Osteoblast (primary cell): ENCODE measurements at regions not wholly inside any gene's neighbourhood (a gene's known extent, or its start where the extent isn't known, plus 50 kb on each side); places are given as distances from the start of the nearest gene placed in this dataset.

Experiments
- DNase-seq: peaks from one replicate; pipeline ENCODE4 v3.0.0; 2011; ENCODE audit warnings: low spot score, mixed read lengths; ENCODE audit not compliant: insufficient read length; ENCODE audit errors: missing footprints
- H2AFZ ChIP-seq: 2 replicates; pipeline ENCODE4 v1.6.0; 2011; ENCODE audit warnings: mild to moderate bottlenecking, low read length
- H3K27ac ChIP-seq: 2 replicates; pipeline ENCODE4 v1.5.1; 2011; ENCODE audit warnings: mild to moderate bottlenecking, low read depth, low read length, moderate library complexity
- H3K27me3 ChIP-seq: 2 replicates; pipeline ENCODE4 v1.6.0; 2012; ENCODE audit warnings: mild to moderate bottlenecking, control low read depth, inconsistent platforms, low read length, moderate library complexity; ENCODE audit not compliant: insufficient read depth
- H3K36me3 ChIP-seq: 2 replicates; pipeline ENCODE4 v1.5.1; 2011; ENCODE audit warnings: mild to moderate bottlenecking, low read length, control low read depth, moderate library complexity; ENCODE audit not compliant: insufficient read depth
- H3K4me1 ChIP-seq: 2 replicates; pipeline ENCODE4 v1.5.1; 2011; ENCODE audit warnings: mild to moderate bottlenecking, low read length, control low read depth, moderate library complexity; ENCODE audit not compliant: insufficient read depth
- H3K4me2 ChIP-seq: 2 replicates; pipeline ENCODE4 v1.6.0; 2011; ENCODE audit warnings: mild to moderate bottlenecking, low read length; ENCODE audit not compliant: insufficient read depth
- H3K4me3 ChIP-seq: fragments of 200-600 bp; sonication (generic); 3 replicates; pipeline ENCODE4 v1.5.1; 2012; ENCODE audit warnings: mild to moderate bottlenecking, low read length, inconsistent platforms; ENCODE audit not compliant: insufficient read depth
- H3K79me2 ChIP-seq: 2 replicates; pipeline ENCODE4 v1.6.0; 2012; ENCODE audit warnings: mild to moderate bottlenecking, low read length, control low read depth, inconsistent platforms; ENCODE audit not compliant: insufficient read depth
- H3K9me3 ChIP-seq: 2 replicates; pipeline ENCODE4 v1.5.1; 2011; ENCODE audit warnings: low read depth, low read length, control low read depth
- H4K20me1 ChIP-seq: 2 replicates; pipeline ENCODE4 v1.6.0; 2012; ENCODE audit warnings: mild to moderate bottlenecking, low read length, control low read depth; ENCODE audit not compliant: insufficient read depth
- TF ChIP-seq, protein P1 (sequence below): IDR thresholded peaks from 2 replicates; pipeline ENCODE4 v1.5.1; 2011; ENCODE audit warnings: mild to moderate bottlenecking, low read depth, low read length, moderate library complexity; ENCODE audit errors: extremely low read depth

DNA sequence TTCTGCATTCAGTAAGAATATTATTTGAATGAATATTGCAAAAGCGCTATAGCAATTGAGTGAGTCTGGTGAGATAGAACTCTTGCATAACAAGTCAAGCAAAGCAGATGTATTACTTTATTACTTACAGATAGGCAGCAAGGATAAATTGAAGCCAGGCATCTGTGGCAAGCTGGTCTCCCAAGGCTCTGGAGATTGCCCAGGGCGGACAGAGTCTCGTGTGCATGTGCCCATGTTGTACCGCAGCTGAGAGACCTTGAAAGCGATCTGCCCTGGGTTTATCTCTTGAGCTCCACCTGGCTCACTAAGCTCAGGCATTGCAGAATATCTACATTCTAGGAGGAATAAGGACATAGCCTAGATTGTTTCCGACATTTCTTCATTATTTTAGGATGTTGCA, 591.6 kb downstream of the ISL1 start:
- Histone ChIP-seq H3K27me3 (no peaks in the 10 kb centered on the region), H3K9me3 (peaks cover 2% of the 10 kb centered on the region), H4K20me1 (no peaks in the 10 kb centered on the region), H3K4me3 (no peak overlapping the region), H3K4me1 (no peaks in the 10 kb centered on the region), H2AFZ (no peak overlapping the region), H3K79me2 (no peaks in the 10 kb centered on the region), H3K4me2 (no peak overlapping the region), H3K27ac (no peak overlapping the region), H3K36me3 (no peaks in the 10 kb centered on the region)
- DNase-seq: no peak
- TF ChIP-seq, protein P1, sequence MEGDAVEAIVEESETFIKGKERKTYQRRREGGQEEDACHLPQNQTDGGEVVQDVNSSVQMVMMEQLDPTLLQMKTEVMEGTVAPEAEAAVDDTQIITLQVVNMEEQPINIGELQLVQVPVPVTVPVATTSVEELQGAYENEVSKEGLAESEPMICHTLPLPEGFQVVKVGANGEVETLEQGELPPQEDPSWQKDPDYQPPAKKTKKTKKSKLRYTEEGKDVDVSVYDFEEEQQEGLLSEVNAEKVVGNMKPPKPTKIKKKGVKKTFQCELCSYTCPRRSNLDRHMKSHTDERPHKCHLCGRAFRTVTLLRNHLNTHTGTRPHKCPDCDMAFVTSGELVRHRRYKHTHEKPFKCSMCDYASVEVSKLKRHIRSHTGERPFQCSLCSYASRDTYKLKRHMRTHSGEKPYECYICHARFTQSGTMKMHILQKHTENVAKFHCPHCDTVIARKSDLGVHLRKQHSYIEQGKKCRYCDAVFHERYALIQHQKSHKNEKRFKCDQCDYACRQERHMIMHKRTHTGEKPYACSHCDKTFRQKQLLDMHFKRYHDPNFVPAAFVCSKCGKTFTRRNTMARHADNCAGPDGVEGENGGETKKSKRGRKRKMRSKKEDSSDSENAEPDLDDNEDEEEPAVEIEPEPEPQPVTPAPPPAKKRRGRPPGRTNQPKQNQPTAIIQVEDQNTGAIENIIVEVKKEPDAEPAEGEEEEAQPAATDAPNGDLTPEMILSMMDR: no peak

DNA sequence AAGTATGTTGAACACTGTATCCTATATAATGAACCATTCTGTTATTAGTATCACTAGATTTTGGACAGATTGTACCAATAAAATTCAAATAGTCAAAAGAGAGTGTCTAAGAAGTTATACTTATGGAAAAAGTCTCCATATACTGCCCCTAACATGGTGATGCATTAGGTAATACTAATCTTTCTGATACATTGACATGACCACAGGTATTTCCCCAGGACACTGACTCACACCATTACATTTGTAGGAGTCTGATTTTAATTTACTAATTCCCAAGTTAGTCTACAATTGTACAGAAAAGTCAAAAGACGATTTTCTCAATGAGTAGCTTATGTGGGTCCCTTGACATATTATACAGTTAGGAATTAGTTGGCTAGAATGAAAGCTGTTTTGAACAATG, 593.8 kb downstream of the ISL1 start:
- H3K27me3 ChIP-seq: no peaks in the 10 kb centered on the region
- DNase-seq: no peak
- no peak overlapping the region for H2AFZ ChIP-seq
- no peaks in the 10 kb centered on the region for H3K36me3 ChIP-seq
- H3K4me1 ChIP-seq: no peaks in the 10 kb centered on the region
- no peaks in the 10 kb centered on the region for H3K79me2 ChIP-seq
- no peak overlapping the region for H3K4me3 ChIP-seq
- no peak overlapping the region for H3K4me2 ChIP-seq
- H4K20me1 ChIP-seq: no peaks in the 10 kb centered on the region
- peaks cover 2% of the 10 kb centered on the region for H3K9me3 ChIP-seq
- TF ChIP-seq, protein P1: no peak
- H3K27ac ChIP-seq: no peak overlapping the region

DNA sequence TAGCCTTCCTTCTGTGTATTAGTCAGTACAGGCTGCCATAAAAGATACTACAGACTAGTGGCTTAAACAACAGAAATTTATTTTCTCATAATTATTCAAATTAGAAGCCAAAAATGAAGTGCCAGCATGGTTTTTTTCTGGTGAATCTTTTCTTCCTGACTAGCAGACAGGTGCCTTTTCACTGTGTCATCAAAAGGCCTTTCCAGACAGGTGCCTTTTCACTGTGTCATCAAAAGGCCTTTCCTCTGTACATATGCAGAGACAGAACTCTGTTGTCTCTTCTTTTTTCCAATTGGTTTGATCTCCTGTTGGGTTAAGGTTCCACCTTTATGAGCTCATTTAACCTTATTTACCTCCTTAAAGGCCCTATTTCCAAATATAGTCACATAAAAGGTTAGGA, 599.9 kb downstream of the ISL1 start:
- Histone ChIP-seq H3K9me3 (no peaks in the 10 kb centered on the region), H3K4me1 (no peaks in the 10 kb centered on the region), H3K27ac (no peak overlapping the region), H3K27me3 (no peaks in the 10 kb centered on the region), H4K20me1 (no peaks in the 10 kb centered on the region), H3K36me3 (no peaks in the 10 kb centered on the region), H3K79me2 (no peaks in the 10 kb centered on the region), H3K4me3 (no peak overlapping the region), H2AFZ (no peak overlapping the region), H3K4me2 (no peak overlapping the region)
- TF ChIP-seq, protein P1: no peak
- DNase-seq: no peak

DNA sequence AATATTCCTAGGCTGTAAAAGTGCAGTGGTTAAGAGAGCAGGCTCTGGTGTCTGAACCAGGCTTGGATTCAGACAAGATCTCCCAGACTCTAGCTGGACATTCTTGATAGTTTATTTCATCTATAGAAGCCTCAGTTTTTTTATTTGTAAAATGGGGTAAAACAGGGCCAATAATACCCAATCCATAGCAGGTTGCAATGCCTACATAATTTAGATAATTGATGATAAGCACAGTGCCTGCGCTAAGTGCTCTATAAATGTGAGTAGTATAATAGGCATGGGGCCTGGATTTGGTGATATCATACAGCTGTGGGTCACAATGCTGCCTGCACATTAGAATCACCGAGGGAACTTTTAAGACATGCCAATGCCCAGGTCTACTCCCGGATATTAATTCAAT, 603.5 kb downstream of the ISL1 start:
- Histone ChIP-seq H3K4me2 (no peak overlapping the region), H3K27me3 (no peaks in the 10 kb centered on the region), H3K27ac (no peak overlapping the region), H3K36me3 (no peaks in the 10 kb centered on the region), H3K4me3 (no peak overlapping the region), H2AFZ (no peak overlapping the region), H3K9me3 (no peaks in the 10 kb centered on the region), H3K79me2 (no peaks in the 10 kb centered on the region), H3K4me1 (no peaks in the 10 kb centered on the region), H4K20me1 (no peaks in the 10 kb centered on the region)
- TF ChIP-seq, protein P1: no peak
- DNase-seq: no peak
